DMS 273 (cell line): ENCODE measurements at regions not wholly inside any gene's neighbourhood (a gene's known extent, or its start where the extent isn't known, plus 50 kb on each side); places are given as distances from the start of the nearest gene placed in this dataset.
A peak's percentile ranks its signal among the peaks of the same experiment; 100 is the strongest.
"Not testable (repeated sequence)": the region's sequence is repeated elsewhere in the genome, so short reads cannot be mapped to it uniquely, and the experiment has no call there.

ENCODE experiments used
- DNase-seq: peaks from one replicate; lab custom pipeline; 2025; ENCODE audit not compliant: unreplicated experiment; lab: John Stamatoyannopoulos, UW

- DNase-seq = no peak
These were observed 202.3 kb upstream of the G2E3 start for GRCh38 chr14:30356438-30357202.

DNA sequence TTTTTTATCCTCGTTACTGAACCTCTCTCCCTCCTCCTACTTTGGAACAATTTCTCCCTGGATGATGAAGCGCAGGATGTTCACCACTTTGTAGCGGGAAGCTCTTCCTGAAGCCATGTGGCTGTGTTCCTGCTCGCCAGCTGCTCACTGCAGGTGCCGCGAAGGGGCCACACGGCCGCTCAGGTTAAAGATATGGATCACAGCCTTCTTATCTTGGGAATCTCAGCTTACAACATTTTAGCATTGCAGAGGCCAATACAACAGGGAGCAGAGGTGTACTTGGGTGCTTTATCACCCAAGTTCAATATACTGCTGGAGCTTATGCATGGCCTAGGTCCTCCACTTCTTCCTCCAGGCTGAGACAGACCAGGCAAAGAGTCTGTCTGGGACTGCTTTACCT lies 201.2 kb upstream of the G2E3 start:
- no peak for DNase-seq

GRCh38 chr14:30362369-30363218 lies 196.4 kb upstream of the G2E3 start:
- DNase-seq = no peak

DNA sequence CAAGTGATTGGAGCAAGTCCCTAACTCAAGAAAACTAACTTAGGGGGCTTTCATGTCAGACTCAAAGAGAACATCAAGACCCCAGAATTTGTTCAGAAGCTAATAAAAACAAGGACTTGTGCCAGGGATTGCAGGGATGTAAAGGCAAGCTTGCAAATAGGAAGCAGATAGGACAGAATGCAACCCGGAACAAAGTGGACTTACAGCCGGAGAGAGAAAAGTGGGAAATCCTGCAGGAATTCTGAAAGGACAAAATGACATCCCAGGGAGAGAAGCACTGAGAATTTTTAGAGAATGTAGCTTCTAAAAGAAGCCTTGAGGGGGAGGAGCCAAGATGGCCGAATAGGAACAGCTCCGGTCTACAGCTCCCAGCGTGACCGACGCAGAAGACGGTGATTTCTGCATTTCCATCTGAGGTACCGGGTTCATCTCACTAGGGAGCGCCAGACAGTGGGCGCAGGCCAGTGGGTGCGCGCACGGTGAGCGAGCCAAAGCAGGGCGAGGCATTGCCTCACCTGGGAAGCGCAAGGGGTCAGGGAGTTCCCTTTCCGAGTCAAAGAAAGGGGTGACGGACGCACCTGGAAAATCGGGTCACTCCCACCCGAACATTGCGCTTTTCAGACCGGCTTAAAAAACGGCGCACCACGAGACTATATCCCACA lies 195.6 kb upstream of the G2E3 start:
- DNase-seq = not testable (repeated sequence)

GRCh38 chr14:30369502-30370180 lies 189.3 kb upstream of the G2E3 start:
- DNase-seq = no peak

- DNase-seq = no peak
These were observed 185.9 kb upstream of the G2E3 start for GRCh38 chr14:30373053-30373452.

- DNase-seq = no peak
These were observed 185.4 kb upstream of the G2E3 start for GRCh38 chr14:30373526-30373925.

GRCh38 chr14:30375296-30375892 lies 183.6 kb upstream of the G2E3 start:
- peak; percentile 76 for DNase-seq

DNA sequence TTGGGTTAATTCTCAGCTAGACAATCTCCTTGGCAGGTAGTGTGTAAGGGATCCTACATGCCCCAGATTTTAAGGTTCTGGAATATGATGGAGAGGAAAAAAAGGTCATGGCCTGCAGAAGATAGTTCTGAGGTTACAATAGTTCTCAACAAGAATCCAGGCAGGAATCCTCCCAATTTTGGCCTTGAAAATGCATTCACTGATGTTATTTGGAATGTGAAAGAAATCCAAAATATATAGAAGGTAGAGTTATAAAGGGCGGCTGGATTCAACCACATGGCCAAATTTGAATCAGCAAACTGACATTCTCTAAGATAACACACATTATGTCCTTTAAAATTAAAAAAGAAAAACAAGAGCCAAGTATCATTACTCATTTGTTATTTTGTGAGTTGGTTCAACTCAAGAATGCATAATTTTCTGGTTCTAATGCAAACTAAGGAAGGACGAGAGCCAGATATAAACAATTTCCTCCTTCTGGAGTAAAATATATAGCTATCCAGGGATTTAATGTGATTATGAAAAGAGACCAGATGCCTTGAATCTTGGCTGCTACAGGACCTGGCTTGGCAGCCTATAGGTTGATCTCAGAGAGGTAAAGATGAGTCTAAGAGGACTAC lies 177.0 kb upstream of the G2E3 start:
- DNase-seq = no peak

DNA sequence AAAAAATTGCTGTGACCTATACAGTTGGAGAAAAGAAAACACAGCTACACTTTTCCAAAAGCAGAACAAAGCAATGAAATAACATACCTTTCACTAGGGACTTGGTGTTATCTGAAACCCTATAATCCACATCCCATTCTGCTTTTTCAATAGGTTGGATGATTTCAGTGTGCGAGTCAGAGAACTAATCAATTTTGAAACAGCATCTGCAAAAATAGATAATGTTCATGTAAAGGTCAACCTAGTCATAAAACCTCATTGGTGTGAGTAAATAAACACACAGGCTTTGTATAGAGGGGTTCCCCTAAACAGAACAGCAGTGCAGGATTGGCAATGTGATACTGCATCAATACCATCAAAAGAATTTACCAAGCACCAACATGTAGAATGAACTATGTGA lies 173.0 kb upstream of the G2E3 start:
- DNase-seq = no peak

DNA sequence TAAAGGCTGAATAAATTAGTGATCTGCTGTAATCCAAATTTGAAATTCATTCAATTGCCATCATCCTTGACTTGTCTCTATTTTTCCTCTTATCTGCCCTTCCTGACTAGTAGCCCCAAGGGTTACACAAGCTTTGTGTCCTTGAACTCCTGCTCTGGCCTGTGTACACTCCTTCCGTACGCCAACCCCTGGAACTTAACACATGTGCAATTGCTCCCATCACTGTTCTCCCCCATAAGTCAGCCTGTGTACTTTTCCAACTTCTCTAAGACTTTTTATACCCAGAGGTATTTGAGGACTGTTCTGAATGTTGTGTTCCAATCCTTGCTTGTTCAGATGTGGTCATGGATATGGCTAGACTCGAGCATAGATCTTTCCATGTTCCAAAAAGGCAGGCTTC lies 171.1 kb upstream of the G2E3 start:
- DNase-seq = no peak

GRCh38 chr14:30389134-30389876 lies 169.7 kb upstream of the G2E3 start:
- DNase-seq = peak; percentile 56

- DNase-seq = no peak
These were observed 169.0 kb upstream of the G2E3 start for GRCh38 chr14:30389877-30390385.

- DNase-seq = no peak
These were observed 163.9 kb upstream of the G2E3 start for GRCh38 chr14:30395065-30395464.

GRCh38 chr14:30402846-30403245 lies 156.1 kb upstream of the G2E3 start:
- DNase-seq = no peak

- no peak for DNase-seq
These were observed 155.2 kb upstream of the G2E3 start for GRCh38 chr14:30403791-30404190.

DNA sequence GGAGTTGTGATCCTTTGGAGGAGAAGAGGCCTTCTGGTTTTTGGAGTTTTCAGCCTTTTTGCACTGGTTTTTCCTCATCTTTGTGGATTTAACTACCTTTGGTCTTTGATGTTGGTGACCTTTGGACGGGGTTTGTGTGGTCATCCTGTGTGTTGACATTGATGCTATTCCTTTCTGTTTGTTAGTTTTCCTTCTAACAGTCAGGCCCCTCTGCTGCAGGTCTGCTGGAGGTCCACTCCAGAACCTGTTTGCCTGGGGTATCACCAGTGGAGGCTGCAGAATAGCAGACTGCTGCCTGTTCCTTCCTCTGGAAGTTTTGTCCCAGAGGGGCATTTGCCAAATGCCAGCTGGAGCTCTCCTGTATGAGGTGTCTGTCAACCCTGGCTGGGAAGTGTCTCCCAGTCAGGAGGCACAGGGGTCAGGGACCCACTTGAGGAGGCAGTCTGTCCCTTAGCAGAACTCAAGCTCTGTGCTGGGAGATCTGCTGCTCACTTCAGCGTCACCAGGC lies 149.4 kb upstream of the G2E3 start:
- not testable (repeated sequence) for DNase-seq

- no peak for DNase-seq
These were observed 148.0 kb upstream of the G2E3 start for GRCh38 chr14:30410986-30411385.

- DNase-seq = not testable (repeated sequence)
These were observed 145.8 kb upstream of the G2E3 start for GRCh38 chr14:30413184-30413583.
